Kidney tubule cell (primary cell): ENCODE measurements at regions not wholly inside any gene's neighbourhood (a gene's known extent, or its start where the extent isn't known, plus 50 kb on each side); places are given as distances from the start of the nearest gene placed in this dataset.
A peak's percentile ranks its signal among the peaks of the same experiment; 100 is the strongest.
"Not testable (repeated sequence)": the region's sequence is repeated elsewhere in the genome, so short reads cannot be mapped to it uniquely, and the experiment has no call there.

ENCODE experiments used
- DNase-seq: peaks from one replicate; pipeline ENCODE4 v3.0.0-alpha.2; 2018; ENCODE audit warnings: low spot score

- DNase-seq, result no peak
These were observed 680.7 kb upstream of the ID4 start for GRCh38 chr6:19156443-19156842.

- no peak for DNase-seq
These were observed 679.7 kb upstream of the ID4 start for GRCh38 chr6:19157486-19157885.

- DNase-seq, result no peak
These were observed 678.6 kb upstream of the ID4 start for GRCh38 chr6:19158586-19158985.

- no peak for DNase-seq
These were observed 678.1 kb upstream of the ID4 start for GRCh38 chr6:19159089-19159488.

GRCh38 chr6:19159561-19159960 is 677.6 kb upstream of the ID4 start:
- DNase-seq, result no peak

- DNase-seq, result no peak
These were observed 677.0 kb upstream of the ID4 start for GRCh38 chr6:19160081-19160730.

GRCh38 chr6:19167251-19167650 is 669.9 kb upstream of the ID4 start:
- no peak for DNase-seq

- DNase-seq, result no peak
These were observed 667.8 kb upstream of the ID4 start for GRCh38 chr6:19169366-19169765.

- no peak for DNase-seq
These were observed 662.1 kb upstream of the ID4 start for GRCh38 chr6:19175023-19175422.

GRCh38 chr6:19180348-19181072 is 656.7 kb upstream of the ID4 start:
- no peak for DNase-seq

GRCh38 chr6:19181211-19181610 is 656.0 kb upstream of the ID4 start:
- no peak for DNase-seq

- DNase-seq, result no peak
These were observed 643.5 kb upstream of the ID4 start for GRCh38 chr6:19193624-19194023.

GRCh38 chr6:19204445-19204844 is 632.7 kb upstream of the ID4 start:
- DNase-seq, result peak; percentile 5

- DNase-seq, result no peak
These were observed 632.1 kb upstream of the ID4 start for GRCh38 chr6:19205076-19205475.

- peak; percentile 1 for DNase-seq
These were observed 628.0 kb upstream of the ID4 start for GRCh38 chr6:19209202-19209601.

GRCh38 chr6:19210849-19211590 is 626.1 kb upstream of the ID4 start:
- no peak for DNase-seq

- DNase-seq, result no peak
These were observed 622.9 kb upstream of the ID4 start for GRCh38 chr6:19214231-19214630.

GRCh38 chr6:19219931-19220330 is 617.2 kb upstream of the ID4 start:
- no peak for DNase-seq

GRCh38 chr6:19231878-19232561 is 605.1 kb upstream of the ID4 start:
- DNase-seq, result no peak

GRCh38 chr6:19245656-19246055 is 591.5 kb upstream of the ID4 start:
- no peak for DNase-seq

GRCh38 chr6:19247181-19247580 is 590.0 kb upstream of the ID4 start:
- DNase-seq, result not testable (repeated sequence)

- DNase-seq, result not testable (repeated sequence)
These were observed 581.0 kb upstream of the ID4 start for GRCh38 chr6:19256123-19256522.

GRCh38 chr6:19261642-19262041 is 575.5 kb upstream of the ID4 start:
- DNase-seq, result no peak
